CD14-positive monocyte (primary cell): ENCODE measurements at regions not wholly inside any gene's neighbourhood (a gene's known extent, or its start where the extent isn't known, plus 50 kb on each side); places are given as distances from the start of the nearest gene placed in this dataset.

Experiments used
- DNase-seq, 3 donors: peaks; one replicate each; pipeline ENCODE4 v3.0.0-alpha.2; 2011 to 2022
- H2AFZ ChIP-seq: 2 replicates; pipeline ENCODE4 v1.6.0; 2012; ENCODE audit warnings: mild to moderate bottlenecking, low read depth, low read length, inconsistent platforms; ENCODE audit not compliant: insufficient read depth, poor library complexity, severe bottlenecking
- H3K27ac ChIP-seq, 2 donors: 1 replicate in 1 of 2; 2 replicates in 1 of 2; pipeline ENCODE4 v1.5.1; 2012 to 2013; ENCODE audit warnings: low read length in 2 of 2, control low read depth in 1 of 2, inconsistent platforms in 1 of 2, low read depth in 1 of 2, mild to moderate bottlenecking in 1 of 2
- H3K27me3 ChIP-seq, 2 donors: one replicate each; pipeline versions ENCODE4 v1.6.0 to v1.6.1; 2011 to 2013; ENCODE audit warnings: low read length in 2 of 2; ENCODE audit not compliant: control insufficient read depth in 2 of 2, insufficient read depth in 2 of 2
- H3K36me3 ChIP-seq, 2 donors: replicated peaks in 1 of 2; 1 replicate in 1 of 2; 2 replicates in 1 of 2; pipeline versions ENCODE4 v1.5.1 to v1.6.1; 2012 to 2013; ENCODE audit warnings: low read length in 2 of 2, control low read depth in 1 of 2, inconsistent platforms in 1 of 2, mild to moderate bottlenecking in 1 of 2; ENCODE audit not compliant: insufficient read depth in 2 of 2, control insufficient read depth in 1 of 2
- H3K4me1 ChIP-seq, 2 donors: 1 replicate in 1 of 2; 2 replicates in 1 of 2; pipeline versions ENCODE4 v1.5.1 to v1.6.1; 2012 to 2013; ENCODE audit warnings: low read length in 2 of 2, control low read depth in 1 of 2, inconsistent platforms in 1 of 2, mild to moderate bottlenecking in 1 of 2, moderate library complexity in 1 of 2; ENCODE audit not compliant: insufficient read depth in 2 of 2, control insufficient read depth in 1 of 2
- H3K4me2 ChIP-seq: replicated peaks from 2 replicates; pipeline ENCODE3; 2012; ENCODE audit warnings: low read length, moderate library complexity, mild to moderate bottlenecking; ENCODE audit not compliant: poor library complexity, severe bottlenecking; ENCODE audit errors: extremely low read depth
- H3K4me3 ChIP-seq, 3 experiments: fragments of 200-600 bp in 1 of 3; sonication (generic) in 1 of 3; replicated peaks in 1 of 3; 1 replicate in 2 of 3; 2 replicates in 1 of 3; pipeline ENCODE4 v1.5.1; 2011 to 2013; ENCODE audit warnings: low read length in 3 of 3, mild to moderate bottlenecking in 3 of 3, control low read depth in 2 of 3, low read depth in 2 of 3, inconsistent platforms in 1 of 3, moderate library complexity in 1 of 3
- H3K79me2 ChIP-seq: 2 replicates; pipeline ENCODE4 v1.6.0; 2012; ENCODE audit warnings: mild to moderate bottlenecking, control low read depth, inconsistent platforms, low read length, moderate library complexity; ENCODE audit not compliant: insufficient read depth
- H3K9ac ChIP-seq: 2 replicates; pipeline ENCODE4 v1.6.0; 2017; ENCODE audit warnings: low read length, mild to moderate bottlenecking; ENCODE audit not compliant: insufficient read depth, poor library complexity, severe bottlenecking
- H3K9me3 ChIP-seq, 2 donors: replicated peaks in 1 of 2; 1 replicate in 1 of 2; 2 replicates in 1 of 2; pipeline versions ENCODE4 v1.5.1 to v1.6.1; 2012 to 2013; ENCODE audit warnings: low read length in 2 of 2, control low read depth in 1 of 2; ENCODE audit not compliant: control insufficient read depth in 1 of 2, insufficient read depth in 1 of 2
- H4K20me1 ChIP-seq: 2 replicates; pipeline ENCODE4 v1.6.0; 2012; ENCODE audit warnings: mild to moderate bottlenecking, low read length, control low read depth, moderate library complexity; ENCODE audit not compliant: insufficient read depth
- H3K27ac Mint-ChIP-seq, 7 donors: one replicate each; pipeline ENCODE4 v1.8.0; 2020; ENCODE audit warnings: mild to moderate bottlenecking in 7 of 7, mixed read lengths in 7 of 7, moderate library complexity in 6 of 7, inconsistent platforms in 2 of 7
- H3K27me3 Mint-ChIP-seq, 3 donors: one replicate each; pipeline ENCODE4 v1.8.0; 2021 to 2022; ENCODE audit warnings: low read depth in 3 of 3, mild to moderate bottlenecking in 3 of 3, mixed read lengths in 3 of 3, moderate library complexity in 3 of 3, inconsistent platforms in 1 of 3
- H3K36me3 Mint-ChIP-seq, 2 donors: one replicate each; pipeline ENCODE4 v1.8.0; 2020; ENCODE audit warnings: mixed read lengths in 2 of 2, inconsistent platforms in 1 of 2, mild to moderate bottlenecking in 1 of 2
- H3K4me1 Mint-ChIP-seq: one replicate; pipeline ENCODE4 v1.8.0; 2020; ENCODE audit warnings: mild to moderate bottlenecking, mixed read lengths
- H3K4me3 Mint-ChIP-seq, 2 donors: one replicate each; pipeline ENCODE4 v1.8.0; 2020; ENCODE audit warnings: mild to moderate bottlenecking in 2 of 2, mixed read lengths in 2 of 2, moderate library complexity in 1 of 2
- H3K9me3 Mint-ChIP-seq, 7 donors: one replicate each; pipeline ENCODE4 v1.8.0; 2020 to 2022; ENCODE audit warnings: mixed read lengths in 7 of 7, mild to moderate bottlenecking in 6 of 7, moderate library complexity in 6 of 7, inconsistent platforms in 2 of 7
- WGBS: methylation state at CpG from one replicate; pipeline ENCODE4 v1.1.5; 2013; ENCODE audit warnings: missing lambda C conversion rate; ENCODE audit not compliant: insufficient coverage; 5-methylcytosine and 5-hydroxymethylcytosine counted together
- intact Hi-C, 2 donors: fragments of 100-400 bp; cut with micrococcal nuclease; formaldehyde crosslinking; loops; one replicate each; pipeline versions ENCODE4 v1.15.0 to v1.15.1; 2023
- TF ChIP-seq, protein P1 (sequence below): fragments of 200-600 bp; IDR thresholded peaks from one replicate; pipeline ENCODE4 v1.8.0; 2022; ENCODE audit warnings: antibody characterized with exemption, mild to moderate bottlenecking

DNA sequence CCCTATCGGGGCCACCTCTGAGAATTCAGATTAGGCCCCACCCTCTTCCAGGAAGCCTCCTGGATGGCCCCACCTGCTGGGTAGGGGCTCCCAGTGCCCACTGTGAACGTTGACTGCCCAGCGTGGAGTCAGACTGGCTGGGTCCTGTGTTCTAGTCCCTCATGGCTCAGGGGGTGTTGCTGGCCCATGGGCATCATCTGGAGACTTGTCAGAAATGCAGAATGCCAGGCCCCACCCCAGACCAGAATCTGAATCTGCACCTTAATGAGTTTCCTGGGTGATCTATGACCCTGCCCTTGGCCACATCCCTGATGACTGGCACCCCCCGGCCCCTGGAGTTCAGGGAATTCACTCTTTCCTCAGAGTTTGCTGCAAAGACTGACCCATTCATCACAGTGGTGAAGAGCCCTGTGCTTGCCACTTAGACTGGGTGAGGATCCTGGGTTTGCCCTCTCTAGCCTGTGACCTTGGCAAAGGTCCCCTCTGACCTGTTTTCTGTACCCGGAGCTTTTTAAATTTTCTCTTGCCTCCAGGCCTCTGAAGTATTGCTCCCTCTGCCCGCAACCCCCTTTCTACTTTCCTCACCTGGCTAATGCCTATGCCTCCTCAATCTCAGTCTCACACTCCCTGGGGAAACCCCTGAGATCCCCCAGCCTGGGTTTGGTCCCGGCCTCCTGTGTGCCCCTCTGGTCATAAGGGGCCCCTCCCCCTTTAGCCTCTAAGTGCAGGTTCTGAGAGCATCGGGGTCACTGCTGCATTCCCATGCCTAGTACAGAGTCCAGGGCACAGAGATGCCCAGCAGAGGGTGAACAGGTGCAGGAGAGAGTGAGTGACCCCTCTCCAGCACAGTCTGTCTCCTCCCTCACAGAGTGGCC is 184.2 kb downstream of the MATN1 start:
- WGBS = 84% methylated on average over 6 of the region's 8 CpGs

DNA sequence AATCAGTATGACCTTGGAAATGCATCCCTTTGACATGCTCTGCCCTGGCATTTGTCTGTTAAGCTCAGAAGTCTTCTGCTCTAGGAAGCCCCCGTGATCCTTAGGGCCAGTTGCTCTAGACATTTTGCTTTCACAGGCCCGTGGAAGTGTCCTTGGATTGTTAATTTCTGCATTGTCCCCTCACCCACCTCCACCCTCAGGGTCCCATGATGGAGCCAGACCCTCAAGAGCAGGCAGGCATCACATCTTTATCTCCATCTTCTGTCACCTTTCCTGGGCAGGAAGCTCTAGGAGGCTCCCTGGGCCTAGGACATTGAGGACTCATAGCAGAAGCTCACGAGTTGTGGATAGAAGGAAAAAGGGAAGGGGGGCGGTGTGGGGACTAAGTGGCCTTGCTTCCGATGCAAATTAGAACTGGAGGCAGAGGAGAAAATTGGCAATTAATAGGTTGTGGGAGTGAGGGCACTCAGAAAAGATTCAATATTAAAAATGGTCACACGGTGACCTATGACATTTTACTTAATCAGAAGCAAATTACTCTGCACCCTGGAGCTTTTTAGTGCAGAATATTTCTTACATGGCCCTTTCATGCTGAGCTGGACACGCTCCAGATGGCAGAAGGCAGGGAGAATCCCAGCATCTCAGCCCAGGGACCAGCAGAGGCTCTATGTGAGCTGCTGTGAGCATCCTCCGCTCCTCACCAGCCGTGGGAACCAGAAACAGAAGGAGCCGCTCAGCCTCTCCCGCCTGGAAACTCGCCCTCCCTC is 185.0 kb downstream of the MATN1 start:
- H2AFZ ChIP-seq = no peak overlapping the region
- no peak overlapping the region for H3K9ac ChIP-seq
- Mint-ChIP-seq H3K27ac (no peak overlapping the region), H3K4me3 (no peak overlapping the region), H3K9me3 (peaks cover 0 to 2% (median 0%) of the 10 kb centered on the region in 7 donors), H3K27me3 (peaks cover 0 to 7% (median 1%) of the 10 kb centered on the region in 3 donors), H3K4me1 (no peaks in the 10 kb centered on the region), H3K36me3 (no peaks in the 10 kb centered on the region)
- no peaks in the 10 kb centered on the region for H4K20me1 ChIP-seq
- TF ChIP-seq, protein P1, sequence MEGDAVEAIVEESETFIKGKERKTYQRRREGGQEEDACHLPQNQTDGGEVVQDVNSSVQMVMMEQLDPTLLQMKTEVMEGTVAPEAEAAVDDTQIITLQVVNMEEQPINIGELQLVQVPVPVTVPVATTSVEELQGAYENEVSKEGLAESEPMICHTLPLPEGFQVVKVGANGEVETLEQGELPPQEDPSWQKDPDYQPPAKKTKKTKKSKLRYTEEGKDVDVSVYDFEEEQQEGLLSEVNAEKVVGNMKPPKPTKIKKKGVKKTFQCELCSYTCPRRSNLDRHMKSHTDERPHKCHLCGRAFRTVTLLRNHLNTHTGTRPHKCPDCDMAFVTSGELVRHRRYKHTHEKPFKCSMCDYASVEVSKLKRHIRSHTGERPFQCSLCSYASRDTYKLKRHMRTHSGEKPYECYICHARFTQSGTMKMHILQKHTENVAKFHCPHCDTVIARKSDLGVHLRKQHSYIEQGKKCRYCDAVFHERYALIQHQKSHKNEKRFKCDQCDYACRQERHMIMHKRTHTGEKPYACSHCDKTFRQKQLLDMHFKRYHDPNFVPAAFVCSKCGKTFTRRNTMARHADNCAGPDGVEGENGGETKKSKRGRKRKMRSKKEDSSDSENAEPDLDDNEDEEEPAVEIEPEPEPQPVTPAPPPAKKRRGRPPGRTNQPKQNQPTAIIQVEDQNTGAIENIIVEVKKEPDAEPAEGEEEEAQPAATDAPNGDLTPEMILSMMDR = no peak
- H3K4me3 ChIP-seq = no peak overlapping the region
- H3K36me3 ChIP-seq = no peaks in the 10 kb centered on the region
- no peaks in the 10 kb centered on the region for H3K79me2 ChIP-seq
- no peak overlapping the region for H3K27ac ChIP-seq
- no peak overlapping the region for H3K4me2 ChIP-seq
- no peaks in the 10 kb centered on the region for H3K9me3 ChIP-seq
- 80% methylated on average over 11 of the region's 12 CpGs for WGBS
- intact Hi-C loops = no loop called here
- H3K27me3 ChIP-seq = no peaks in the 10 kb centered on the region
- no peaks in the 10 kb centered on the region for H3K4me1 ChIP-seq
- no peak for DNase-seq

More for the DNA sequence above, 184.2 kb downstream of the MATN1 start:
- no peak overlapping the region for H3K4me3 ChIP-seq
- no peak for DNase-seq
- no peaks in the 10 kb centered on the region for H3K27me3 ChIP-seq
- H3K4me3 Mint-ChIP-seq = no peak overlapping the region
- no peak overlapping the region for H3K27ac ChIP-seq
- peaks cover 0 to 2% (median 0%) of the 10 kb centered on the region in 7 donors for H3K9me3 Mint-ChIP-seq
- no peaks in the 10 kb centered on the region for H3K36me3 ChIP-seq
- H2AFZ ChIP-seq = no peak overlapping the region
- H3K27me3 Mint-ChIP-seq = peaks cover 0 to 3% (median 1%) of the 10 kb centered on the region in 3 donors
- no peaks in the 10 kb centered on the region for H4K20me1 ChIP-seq
- no peaks in the 10 kb centered on the region for H3K4me1 ChIP-seq
- no peak overlapping the region for H3K27ac Mint-ChIP-seq
- intact Hi-C loops = no loop called here
- H3K9ac ChIP-seq = no peak overlapping the region
- no peaks in the 10 kb centered on the region for H3K36me3 Mint-ChIP-seq
- TF ChIP-seq, protein P1 = no peak
- H3K9me3 ChIP-seq = no peaks in the 10 kb centered on the region
- no peaks in the 10 kb centered on the region for H3K79me2 ChIP-seq
- no peaks in the 10 kb centered on the region for H3K4me1 Mint-ChIP-seq
- no peak overlapping the region for H3K4me2 ChIP-seq
